Astrocyte (in vitro differentiated cells and primary cell): ENCODE measurements at regions not wholly inside any gene's neighbourhood (a gene's known extent, or its start where the extent isn't known, plus 50 kb on each side); places are given as distances from the start of the nearest gene placed in this dataset.

Experiments used
- DNase-seq: peaks from one replicate; pipeline ENCODE4 v3.0.0-alpha.2; 2010; ENCODE audit warnings: low read depth
- FAIRE-seq: peaks from 2 replicates; lab custom pipeline; 2011; peaks lifted over from hg19 to GRCh38; lab: Jason Lieb, UNC
- H2AFZ ChIP-seq: 2 replicates; pipeline ENCODE4 v1.6.0; 2012; ENCODE audit warnings: low read depth, low read length, inconsistent platforms
- H3K27ac ChIP-seq: 2 replicates; pipeline ENCODE4 v1.5.1; 2011; ENCODE audit warnings: low read depth, low read length, inconsistent platforms
- H3K27me3 ChIP-seq: 2 replicates; pipeline ENCODE4 v1.6.0; 2011; ENCODE audit warnings: low read length, inconsistent platforms; ENCODE audit not compliant: insufficient read depth
- H3K36me3 ChIP-seq: 2 replicates; pipeline ENCODE4 v1.5.1; 2011; ENCODE audit warnings: low read length, inconsistent platforms; ENCODE audit not compliant: insufficient read depth
- H3K4me1 ChIP-seq: 2 replicates; pipeline ENCODE4 v1.5.1; 2011; ENCODE audit warnings: low read length, inconsistent platforms; ENCODE audit not compliant: insufficient read depth
- H3K4me2 ChIP-seq: 2 replicates; pipeline ENCODE4 v1.6.0; 2012; ENCODE audit warnings: low read length, inconsistent platforms
- H3K4me3 ChIP-seq: 2 replicates; pipeline ENCODE4 v1.5.1; 2011; ENCODE audit warnings: low read depth, mild to moderate bottlenecking, low read length, inconsistent platforms; ENCODE audit not compliant: insufficient read depth
- H3K79me2 ChIP-seq: 2 replicates; pipeline ENCODE4 v1.6.0; 2012; ENCODE audit warnings: mild to moderate bottlenecking, low read length, inconsistent platforms; ENCODE audit not compliant: insufficient read depth
- H3K9ac ChIP-seq: 2 replicates; pipeline ENCODE4 v1.6.0; 2012; ENCODE audit warnings: mild to moderate bottlenecking, low read length, inconsistent platforms
- H3K9me3 ChIP-seq: 2 replicates; pipeline ENCODE4 v1.5.1; 2012; ENCODE audit warnings: low read depth, mild to moderate bottlenecking, low read length, inconsistent platforms; ENCODE audit not compliant: insufficient read depth
- H4K20me1 ChIP-seq: 2 replicates; pipeline ENCODE4 v1.6.0; 2012; ENCODE audit warnings: low read length, inconsistent platforms; ENCODE audit not compliant: insufficient read depth
- H3K27ac Mint-ChIP-seq: one replicate; pipeline ENCODE4 v1.8.0; 2021; ENCODE audit warnings: mild to moderate bottlenecking, mixed read lengths; ENCODE audit not compliant: unreplicated experiment
- H3K27me3 Mint-ChIP-seq: one replicate; pipeline ENCODE4 v1.8.0; 2021; ENCODE audit warnings: low read depth, mixed read lengths; ENCODE audit not compliant: unreplicated experiment
- H3K36me3 Mint-ChIP-seq: one replicate; pipeline ENCODE4 v1.8.0; 2021; ENCODE audit warnings: low read depth, mixed read lengths; ENCODE audit not compliant: unreplicated experiment
- H3K4me1 Mint-ChIP-seq: one replicate; pipeline ENCODE4 v1.8.0; 2021; ENCODE audit warnings: low read depth, mixed read lengths; ENCODE audit not compliant: unreplicated experiment
- H3K4me3 Mint-ChIP-seq: one replicate; pipeline ENCODE4 v1.8.0; 2021; ENCODE audit warnings: mild to moderate bottlenecking, moderate library complexity, mixed read lengths; ENCODE audit not compliant: unreplicated experiment
- H3K9me3 Mint-ChIP-seq: one replicate; pipeline ENCODE4 v1.8.0; 2021; ENCODE audit warnings: mild to moderate bottlenecking, mixed read lengths; ENCODE audit not compliant: unreplicated experiment
- EZH2 ChIP-seq: IDR thresholded peaks from 2 replicates; pipeline ENCODE4 v1.6.1; 2012; ENCODE audit warnings: mild to moderate bottlenecking, low read length, inconsistent platforms; ENCODE audit not compliant: insufficient read depth
- TF ChIP-seq, protein P1 (sequence below): IDR thresholded peaks from 2 replicates; pipeline ENCODE4 v1.5.1; 2011; ENCODE audit warnings: low read depth, mild to moderate bottlenecking, inconsistent platforms, low read length, moderate library complexity; ENCODE audit not compliant: insufficient read depth

DNA sequence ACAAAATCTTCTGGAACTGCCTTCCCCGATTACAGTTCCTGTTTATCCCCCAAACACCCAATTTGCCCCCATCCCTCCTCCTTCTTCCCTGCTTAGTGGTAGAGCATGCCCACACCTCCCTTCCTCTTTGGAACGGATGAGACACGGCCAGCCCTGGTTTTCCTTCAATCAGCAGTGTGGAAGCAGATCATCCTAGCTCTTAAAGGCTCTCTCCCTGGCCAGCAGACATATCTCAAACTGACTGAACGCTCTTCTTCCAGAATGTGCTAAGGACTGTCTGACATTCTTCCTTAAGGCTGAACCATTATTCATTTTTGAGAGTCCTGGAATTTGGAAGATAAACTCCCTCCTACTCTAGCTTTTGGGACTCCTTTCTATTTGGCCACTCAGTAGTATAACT is 161.1 kb downstream of the TRIML1 start:
- Histone ChIP-seq H3K36me3 (no peaks in the 10 kb centered on the region), H3K27me3 (no peaks in the 10 kb centered on the region), H3K9me3 (no peaks in the 10 kb centered on the region), H3K4me3 (no peak overlapping the region), H3K79me2 (no peaks in the 10 kb centered on the region), H4K20me1 (no peaks in the 10 kb centered on the region), H3K4me2 (no peak overlapping the region), H3K27ac (no peak overlapping the region), H2AFZ (no peak overlapping the region), H3K4me1 (no peaks in the 10 kb centered on the region), H3K9ac (no peak overlapping the region)
- Mint-ChIP-seq H3K4me1 (peaks cover 6% of the 10 kb centered on the region), H3K27me3 (no peaks in the 10 kb centered on the region), H3K9me3 (no peaks in the 10 kb centered on the region), H3K4me3 (peak overlapping the region; percentile 3), H3K36me3 (no peaks in the 10 kb centered on the region), H3K27ac (no peak overlapping the region)
- no peak for DNase-seq
- no peak for FAIRE-seq
- TF ChIP-seq, protein P1, sequence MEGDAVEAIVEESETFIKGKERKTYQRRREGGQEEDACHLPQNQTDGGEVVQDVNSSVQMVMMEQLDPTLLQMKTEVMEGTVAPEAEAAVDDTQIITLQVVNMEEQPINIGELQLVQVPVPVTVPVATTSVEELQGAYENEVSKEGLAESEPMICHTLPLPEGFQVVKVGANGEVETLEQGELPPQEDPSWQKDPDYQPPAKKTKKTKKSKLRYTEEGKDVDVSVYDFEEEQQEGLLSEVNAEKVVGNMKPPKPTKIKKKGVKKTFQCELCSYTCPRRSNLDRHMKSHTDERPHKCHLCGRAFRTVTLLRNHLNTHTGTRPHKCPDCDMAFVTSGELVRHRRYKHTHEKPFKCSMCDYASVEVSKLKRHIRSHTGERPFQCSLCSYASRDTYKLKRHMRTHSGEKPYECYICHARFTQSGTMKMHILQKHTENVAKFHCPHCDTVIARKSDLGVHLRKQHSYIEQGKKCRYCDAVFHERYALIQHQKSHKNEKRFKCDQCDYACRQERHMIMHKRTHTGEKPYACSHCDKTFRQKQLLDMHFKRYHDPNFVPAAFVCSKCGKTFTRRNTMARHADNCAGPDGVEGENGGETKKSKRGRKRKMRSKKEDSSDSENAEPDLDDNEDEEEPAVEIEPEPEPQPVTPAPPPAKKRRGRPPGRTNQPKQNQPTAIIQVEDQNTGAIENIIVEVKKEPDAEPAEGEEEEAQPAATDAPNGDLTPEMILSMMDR: no peak
- no peak for TF ChIP-seq EZH2

DNA sequence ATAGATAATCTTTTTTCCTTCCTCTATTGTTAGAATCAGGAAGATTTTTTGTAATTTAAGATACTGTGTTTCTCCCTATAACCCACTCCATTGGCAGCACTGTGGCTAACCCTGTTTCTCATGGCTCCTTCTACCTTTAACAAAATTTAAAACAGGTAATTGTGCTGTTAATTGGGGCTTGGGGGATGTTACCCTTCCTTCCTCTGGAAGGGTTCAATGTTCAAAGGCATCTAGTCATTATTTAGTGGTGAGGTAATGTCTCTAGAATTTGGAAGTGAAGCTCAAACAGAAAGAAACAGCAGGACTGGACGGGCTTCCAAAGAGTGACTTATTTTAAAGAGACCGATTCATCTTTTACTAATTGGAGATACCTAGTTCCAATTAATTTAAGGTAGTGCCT is 166.4 kb downstream of the TRIML1 start:
- no peaks in the 10 kb centered on the region for H3K36me3 ChIP-seq
- DNase-seq (no peak), FAIRE-seq (no peak)
- no peaks in the 10 kb centered on the region for H3K27me3 ChIP-seq
- H3K9me3 ChIP-seq: no peaks in the 10 kb centered on the region
- H2AFZ ChIP-seq: no peak overlapping the region
- peaks cover 6% of the 10 kb centered on the region for H3K4me1 Mint-ChIP-seq
- no peaks in the 10 kb centered on the region for H4K20me1 ChIP-seq
- H3K4me3 ChIP-seq: no peak overlapping the region
- no peak overlapping the region for H3K4me2 ChIP-seq
- H3K4me1 ChIP-seq: no peaks in the 10 kb centered on the region
- H3K27ac Mint-ChIP-seq: peak overlapping the region; percentile 20
- H3K27ac ChIP-seq: no peak overlapping the region
- no peak overlapping the region for H3K9ac ChIP-seq
- TF ChIP-seq, protein P1: no peak
- no peak for TF ChIP-seq EZH2
- no peaks in the 10 kb centered on the region for H3K79me2 ChIP-seq
- H3K4me3 Mint-ChIP-seq: no peak overlapping the region
- no peaks in the 10 kb centered on the region for H3K36me3 Mint-ChIP-seq
- H3K9me3 Mint-ChIP-seq: no peaks in the 10 kb centered on the region
- no peaks in the 10 kb centered on the region for H3K27me3 Mint-ChIP-seq

DNA sequence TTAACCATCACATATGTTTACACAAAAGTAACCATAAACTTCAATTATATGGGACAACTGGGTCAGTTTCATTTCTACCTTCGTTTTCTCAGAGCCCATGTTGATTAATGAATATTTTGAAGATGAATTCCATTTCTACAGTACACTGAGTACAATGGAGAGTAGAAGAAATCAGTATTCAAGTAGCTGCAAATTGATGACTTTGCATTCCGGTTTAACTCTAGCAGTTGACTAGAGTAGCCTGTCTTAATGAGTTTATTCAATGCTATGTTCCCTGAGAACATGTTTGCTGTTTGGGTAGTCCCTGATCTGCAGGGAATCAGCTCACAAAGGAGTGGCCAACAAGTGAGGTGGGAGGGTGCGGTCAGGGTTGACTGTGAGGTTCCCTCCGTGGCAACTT is 168.3 kb downstream of the TRIML1 start:
- no peak for FAIRE-seq
- no peaks in the 10 kb centered on the region for H4K20me1 ChIP-seq
- H3K27ac Mint-ChIP-seq: no peak overlapping the region
- H3K4me3 Mint-ChIP-seq: no peak overlapping the region
- no peak overlapping the region for H3K4me3 ChIP-seq
- no peak overlapping the region for H3K4me2 ChIP-seq
- H3K36me3 ChIP-seq: no peaks in the 10 kb centered on the region
- no peaks in the 10 kb centered on the region for H3K9me3 ChIP-seq
- no peaks in the 10 kb centered on the region for H3K36me3 Mint-ChIP-seq
- no peaks in the 10 kb centered on the region for H3K27me3 Mint-ChIP-seq
- H2AFZ ChIP-seq: no peak overlapping the region
- H3K4me1 Mint-ChIP-seq: peaks cover 6% of the 10 kb centered on the region
- no peaks in the 10 kb centered on the region for H3K9me3 Mint-ChIP-seq
- DNase-seq: no peak
- H3K79me2 ChIP-seq: no peaks in the 10 kb centered on the region
- no peaks in the 10 kb centered on the region for H3K4me1 ChIP-seq
- H3K27ac ChIP-seq: no peak overlapping the region
- H3K27me3 ChIP-seq: no peaks in the 10 kb centered on the region
- no peak overlapping the region for H3K9ac ChIP-seq
- no peak for TF ChIP-seq EZH2
- TF ChIP-seq, protein P1: no peak
